ENCODE measurements at regions not wholly inside any gene's neighbourhood (a gene's known extent, or its start where the extent isn't known, plus 50 kb on each side); places are given as distances from the start of the nearest gene placed in this dataset.

DNA sequence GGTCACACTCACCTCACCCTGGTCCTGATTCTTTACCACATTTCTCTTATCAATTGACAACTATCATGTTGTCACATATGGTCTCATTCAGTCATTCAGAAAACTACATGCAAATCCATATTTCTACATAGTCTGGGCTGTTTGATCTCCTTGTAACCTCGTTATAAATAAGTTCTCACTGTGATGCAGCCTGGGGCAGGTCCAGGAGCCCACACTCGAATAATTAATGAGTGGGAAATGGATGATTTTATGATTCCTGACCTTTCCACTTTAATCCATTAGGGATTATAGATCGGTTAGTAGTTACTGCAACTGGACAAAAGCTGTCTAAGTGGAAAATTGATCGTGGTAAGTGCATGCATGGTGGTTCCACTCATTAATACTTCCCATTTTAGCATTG lies 636.3 kb upstream of the TENM4 start:
- Histone ChIP-seq H3K9me3 (no peaks in the 10 kb centered on the region), H3K27ac (no peak overlapping the region), H3K36me3 (no peaks in the 10 kb centered on the region), H3K27me3 (no peaks in the 10 kb centered on the region), H3K4me3 (no peak overlapping the region), H3K4me1 (no peaks in the 10 kb centered on the region)
- TF ChIP-seq, protein P1, sequence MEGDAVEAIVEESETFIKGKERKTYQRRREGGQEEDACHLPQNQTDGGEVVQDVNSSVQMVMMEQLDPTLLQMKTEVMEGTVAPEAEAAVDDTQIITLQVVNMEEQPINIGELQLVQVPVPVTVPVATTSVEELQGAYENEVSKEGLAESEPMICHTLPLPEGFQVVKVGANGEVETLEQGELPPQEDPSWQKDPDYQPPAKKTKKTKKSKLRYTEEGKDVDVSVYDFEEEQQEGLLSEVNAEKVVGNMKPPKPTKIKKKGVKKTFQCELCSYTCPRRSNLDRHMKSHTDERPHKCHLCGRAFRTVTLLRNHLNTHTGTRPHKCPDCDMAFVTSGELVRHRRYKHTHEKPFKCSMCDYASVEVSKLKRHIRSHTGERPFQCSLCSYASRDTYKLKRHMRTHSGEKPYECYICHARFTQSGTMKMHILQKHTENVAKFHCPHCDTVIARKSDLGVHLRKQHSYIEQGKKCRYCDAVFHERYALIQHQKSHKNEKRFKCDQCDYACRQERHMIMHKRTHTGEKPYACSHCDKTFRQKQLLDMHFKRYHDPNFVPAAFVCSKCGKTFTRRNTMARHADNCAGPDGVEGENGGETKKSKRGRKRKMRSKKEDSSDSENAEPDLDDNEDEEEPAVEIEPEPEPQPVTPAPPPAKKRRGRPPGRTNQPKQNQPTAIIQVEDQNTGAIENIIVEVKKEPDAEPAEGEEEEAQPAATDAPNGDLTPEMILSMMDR (IDR thresholded peaks at IDR 0.05) = no peak
- TF ChIP-seq POLR2A (IDR thresholded peaks at IDR 0.05) = no peak
- no peak for DNase-seq

DNA sequence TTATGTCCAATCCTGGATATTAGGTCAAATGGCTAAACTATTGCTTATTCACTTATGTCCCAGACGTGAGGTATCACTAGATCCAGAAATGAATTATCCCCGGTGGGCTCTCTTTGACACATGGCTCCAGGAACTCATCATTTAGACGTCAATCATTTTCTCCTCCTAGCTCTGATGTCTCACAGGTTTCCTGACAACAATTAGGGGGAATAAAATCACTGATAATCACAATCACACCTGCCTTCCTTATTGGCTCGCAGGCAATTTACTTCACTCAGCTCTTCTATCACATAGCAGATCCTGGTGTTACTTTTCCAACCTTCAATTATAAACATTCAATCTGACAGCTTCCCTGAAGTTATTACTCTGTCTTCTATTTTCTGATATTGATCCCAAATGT lies 634.0 kb upstream of the TENM4 start:
- no peak overlapping the region for H3K27ac ChIP-seq
- no peaks in the 10 kb centered on the region for H3K9me3 ChIP-seq
- TF ChIP-seq, protein P1 (IDR thresholded peaks at IDR 0.05) = no peak
- TF ChIP-seq POLR2A (IDR thresholded peaks at IDR 0.05) = no peak
- no peaks in the 10 kb centered on the region for H3K4me1 ChIP-seq
- DNase-seq = no peak
- no peak overlapping the region for H3K4me3 ChIP-seq
- H3K36me3 ChIP-seq = no peaks in the 10 kb centered on the region
- H3K27me3 ChIP-seq = no peaks in the 10 kb centered on the region

DNA sequence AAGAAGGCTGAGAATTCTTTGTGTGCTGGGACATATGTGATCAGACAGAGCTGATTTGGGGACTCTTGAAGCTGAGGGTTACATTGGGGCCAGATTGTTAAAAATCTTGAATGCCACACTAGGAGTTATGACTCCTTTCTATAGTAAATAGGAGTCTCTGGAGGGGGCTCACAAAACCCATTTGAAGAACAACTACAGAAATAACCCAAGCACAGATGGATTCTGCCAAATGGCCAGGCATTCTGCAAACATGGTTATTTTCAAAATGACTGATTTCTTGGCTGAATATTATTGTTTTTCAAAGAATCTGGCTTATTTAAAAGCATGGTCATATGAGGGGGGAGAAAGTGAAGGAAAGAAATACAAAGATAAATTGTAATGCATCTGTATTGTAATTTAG lies 625.5 kb upstream of the TENM4 start:
- no peak for DNase-seq
- H3K36me3 ChIP-seq = no peaks in the 10 kb centered on the region
- H3K27ac ChIP-seq = no peak overlapping the region
- H3K4me1 ChIP-seq = no peaks in the 10 kb centered on the region
- H3K9me3 ChIP-seq = no peaks in the 10 kb centered on the region
- no peak for TF ChIP-seq POLR2A (IDR thresholded peaks at IDR 0.05)
- TF ChIP-seq, protein P1 (IDR thresholded peaks at IDR 0.05) = no peak
- no peak overlapping the region for H3K4me3 ChIP-seq
- no peaks in the 10 kb centered on the region for H3K27me3 ChIP-seq

DNA sequence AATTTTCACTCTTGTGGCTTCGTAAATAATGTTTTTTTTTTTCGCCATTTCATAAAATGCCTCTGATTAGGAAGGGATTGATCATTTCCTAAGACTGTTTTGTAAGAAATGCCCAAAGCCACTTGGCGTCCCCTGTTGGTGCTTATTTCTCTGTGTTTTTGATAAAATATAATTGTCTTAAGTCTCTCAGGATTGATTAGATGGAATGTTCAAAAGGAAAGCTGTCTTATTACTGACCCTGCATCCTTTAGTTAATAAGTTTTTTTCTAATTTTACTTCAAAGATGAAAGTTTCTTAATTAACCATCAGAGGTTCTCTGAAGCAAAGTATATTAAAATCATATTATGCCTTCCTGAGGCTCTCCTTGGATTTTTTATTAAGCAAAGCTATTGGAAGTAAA lies 624.3 kb upstream of the TENM4 start:
- TF ChIP-seq, protein P1 (IDR thresholded peaks at IDR 0.05) = no peak
- no peak for TF ChIP-seq POLR2A (IDR thresholded peaks at IDR 0.05)
- Histone ChIP-seq H3K9me3 (no peaks in the 10 kb centered on the region), H3K27ac (no peak overlapping the region), H3K4me1 (no peaks in the 10 kb centered on the region), H3K27me3 (no peaks in the 10 kb centered on the region), H3K36me3 (no peaks in the 10 kb centered on the region), H3K4me3 (no peak overlapping the region)
- DNase-seq = no peak

DNA sequence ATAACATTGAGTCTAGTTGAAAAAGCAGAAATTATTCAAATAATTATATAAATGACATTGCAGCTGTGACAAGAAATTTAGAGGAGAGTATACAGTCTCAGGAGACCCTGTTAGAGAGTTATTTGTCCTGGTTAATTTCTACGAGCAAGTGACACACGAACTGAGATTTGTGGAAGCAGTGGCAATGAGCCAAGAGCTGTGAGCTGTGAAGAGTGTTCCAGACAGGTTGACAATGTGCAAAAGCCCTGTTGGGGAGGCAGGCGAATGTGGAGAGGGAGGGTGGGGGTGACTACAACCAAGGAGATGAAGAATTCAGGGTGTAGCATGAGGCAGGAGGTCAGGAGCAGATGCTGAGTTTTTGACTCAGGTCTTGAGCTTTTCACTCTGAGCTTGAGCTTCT lies 620.2 kb upstream of the TENM4 start:
- H3K36me3 ChIP-seq = no peaks in the 10 kb centered on the region
- H3K9me3 ChIP-seq = no peaks in the 10 kb centered on the region
- no peaks in the 10 kb centered on the region for H3K4me1 ChIP-seq
- no peak overlapping the region for H3K4me3 ChIP-seq
- H3K27ac ChIP-seq = no peak overlapping the region
- DNase-seq = no peak
- no peaks in the 10 kb centered on the region for H3K27me3 ChIP-seq
- TF ChIP-seq, protein P1 (IDR thresholded peaks at IDR 0.05) = no peak
- no peak for TF ChIP-seq POLR2A (IDR thresholded peaks at IDR 0.05)

DNA sequence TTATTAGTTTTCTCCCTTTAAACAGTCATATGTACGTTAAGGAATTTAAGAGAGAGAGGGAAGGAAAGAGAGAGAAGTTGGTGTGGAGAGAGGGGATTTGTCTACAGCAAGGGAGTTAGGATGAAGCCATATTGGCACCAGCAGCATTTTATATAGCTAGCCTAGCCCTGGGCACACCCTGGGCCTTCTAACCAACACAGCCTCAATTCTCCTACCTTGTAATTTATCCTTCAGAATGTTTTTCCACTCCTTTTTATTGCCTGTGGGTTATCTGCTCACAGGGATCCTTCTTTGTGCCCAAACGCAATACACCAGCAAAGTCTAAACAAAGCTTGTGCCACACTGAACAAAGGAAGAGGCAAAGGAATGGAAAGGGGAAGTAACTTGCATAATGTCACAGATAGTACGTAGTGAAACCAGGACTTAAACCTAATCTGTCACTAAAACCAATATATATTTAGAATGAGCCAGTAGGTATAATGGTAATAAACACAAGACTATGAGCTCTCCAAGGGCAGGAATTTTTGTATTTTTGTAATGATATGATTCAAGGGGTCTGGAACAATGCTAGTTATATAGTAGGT lies 613.8 kb upstream of the TENM4 start:
- DNase-seq = no peak
- TF ChIP-seq, protein P1 (IDR thresholded peaks at IDR 0.05) = no peak
- TF ChIP-seq POLR2A (IDR thresholded peaks at IDR 0.05) = no peak
- no peaks in the 10 kb centered on the region for H3K9me3 ChIP-seq
- H3K27me3 ChIP-seq = no peaks in the 10 kb centered on the region
- no peaks in the 10 kb centered on the region for H3K4me1 ChIP-seq
- H3K36me3 ChIP-seq = no peaks in the 10 kb centered on the region
- H3K27ac ChIP-seq = no peak overlapping the region
- no peak overlapping the region for H3K4me3 ChIP-seq

Data from Peyer's patch (tissue), 4 donors.